HuH-7.5 (cell line): ENCODE measurements at regions not wholly inside any gene's neighbourhood (a gene's known extent, or its start where the extent isn't known, plus 50 kb on each side); places are given as distances from the start of the nearest gene placed in this dataset.

Experiments
- DNase-seq: peaks from one replicate; pipeline ENCODE4 v3.0.0; 2011; ENCODE audit warnings: low spot score

DNA sequence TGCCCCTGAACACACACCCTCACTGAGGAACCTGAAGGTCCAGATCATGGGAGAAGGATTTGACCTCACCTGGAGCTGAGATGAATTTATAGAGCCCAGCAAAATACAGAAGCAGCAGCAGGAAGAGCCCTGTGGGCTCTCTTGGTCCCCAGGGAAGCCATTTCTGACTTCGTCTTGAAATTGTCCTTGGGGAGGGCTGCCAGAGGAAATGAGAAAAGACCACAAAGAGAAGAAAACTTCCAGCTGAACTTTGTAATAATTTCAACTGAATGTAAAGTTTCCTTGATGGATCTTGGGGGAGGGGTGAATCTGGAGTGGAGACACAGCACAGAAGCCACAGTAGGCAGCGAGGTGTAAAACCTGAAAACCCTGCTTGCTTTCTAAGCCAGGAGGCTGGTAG lies 500.9 kb upstream of the NXPH2 start:
- DNase-seq: no peak

GRCh38 chr2:139271879-139272278 lies 491.7 kb upstream of the NXPH2 start:
- DNase-seq: no peak

DNA sequence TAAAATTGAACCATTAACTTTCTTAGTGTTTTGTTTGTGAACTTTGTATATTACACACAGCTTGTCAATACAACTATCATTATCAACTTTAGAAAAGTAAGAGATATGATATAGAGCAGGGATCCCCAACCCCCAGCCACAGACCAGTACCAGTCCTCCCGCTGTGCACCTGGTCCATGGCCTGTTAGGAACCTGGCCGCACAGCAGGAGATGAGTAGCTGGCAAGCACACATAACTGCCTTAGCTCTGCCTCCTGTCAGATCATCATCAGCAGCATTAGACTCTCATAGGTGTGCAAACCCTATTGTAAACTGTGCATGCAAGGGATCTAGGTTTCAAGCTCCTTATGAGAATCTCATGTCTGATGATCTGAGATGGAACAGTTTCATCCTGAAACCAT lies 491.0 kb upstream of the NXPH2 start:
- DNase-seq: no peak

GRCh38 chr2:139260052-139260430 lies 479.9 kb upstream of the NXPH2 start:
- no peak for DNase-seq

DNA sequence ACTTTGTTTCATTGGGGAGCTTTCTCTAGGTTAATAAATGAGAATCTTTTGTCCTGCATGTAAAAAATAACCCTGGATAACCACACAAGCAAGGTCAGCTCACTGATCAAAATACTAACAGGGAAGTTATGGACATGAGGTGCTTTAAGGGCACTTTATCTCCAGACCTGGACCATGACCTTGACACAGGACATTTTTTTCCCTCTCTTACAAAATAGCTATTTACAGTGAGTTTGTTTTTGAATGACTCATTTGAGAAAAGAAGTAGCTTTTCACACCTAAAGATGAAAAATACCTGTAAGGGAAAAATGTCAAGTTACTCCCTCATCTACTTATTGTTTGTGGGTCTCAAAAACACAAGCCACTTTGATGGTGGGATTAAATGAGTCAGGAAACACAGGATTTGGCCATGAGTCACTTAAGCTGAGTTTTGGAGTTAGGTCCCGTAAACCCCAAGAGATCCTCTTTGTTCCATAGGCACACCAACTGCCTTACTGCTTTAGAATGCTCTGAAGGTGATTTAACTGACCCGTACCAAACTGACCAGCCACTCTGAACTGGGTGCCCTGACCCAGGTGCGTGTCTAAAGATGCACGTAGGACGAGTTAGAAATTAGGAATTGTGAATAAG lies 479.3 kb upstream of the NXPH2 start:
- peak; percentile 9 for DNase-seq

- no peak for DNase-seq
Observed at GRCh38 chr2:139241286-139241685, 461.1 kb upstream of the NXPH2 start.

DNA sequence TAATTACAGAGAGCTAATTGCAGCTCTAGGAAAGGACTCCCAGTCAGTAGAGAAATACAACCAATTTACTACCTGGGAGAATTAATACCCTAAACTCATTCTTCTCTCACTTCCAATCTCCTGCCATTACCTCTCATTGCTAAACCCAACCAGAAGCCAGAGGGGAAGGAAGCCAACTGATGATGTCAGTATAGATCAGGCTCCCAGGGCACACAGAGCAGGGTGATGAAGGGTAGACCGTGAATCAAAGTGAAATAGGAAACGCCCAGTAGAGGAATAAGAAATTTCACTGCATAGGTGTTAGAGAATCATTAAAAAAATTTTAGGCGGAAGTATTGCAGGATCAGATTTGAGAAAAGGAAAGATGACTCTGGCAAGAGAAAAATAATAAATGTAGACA lies 456.8 kb upstream of the NXPH2 start:
- DNase-seq: no peak

- DNase-seq: no peak
Observed at GRCh38 chr2:139230881-139231280, 450.7 kb upstream of the NXPH2 start.

DNA sequence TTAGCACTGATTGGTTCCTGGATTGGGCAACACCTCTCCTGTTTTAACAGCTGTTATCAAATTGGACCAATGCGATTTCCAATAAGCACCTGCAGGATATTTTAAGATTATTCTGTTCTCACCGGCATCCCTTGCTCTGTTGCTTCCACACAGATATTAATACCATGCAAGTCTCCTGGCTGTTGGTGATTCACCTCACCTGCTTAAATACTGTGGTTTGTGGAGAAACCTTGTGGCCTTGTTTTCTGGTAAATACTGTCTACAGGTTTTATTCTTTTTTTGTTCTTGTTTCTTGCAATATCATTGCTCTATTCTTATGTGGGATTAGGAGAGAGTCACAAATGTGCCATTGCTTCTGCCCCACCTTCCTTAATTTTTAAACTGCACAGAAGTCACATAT lies 448.1 kb upstream of the NXPH2 start:
- no peak for DNase-seq

GRCh38 chr2:139225961-139226360 lies 445.8 kb upstream of the NXPH2 start:
- DNase-seq: no peak

- DNase-seq: no peak
Observed at GRCh38 chr2:139218181-139218580, 438.0 kb upstream of the NXPH2 start.

DNA sequence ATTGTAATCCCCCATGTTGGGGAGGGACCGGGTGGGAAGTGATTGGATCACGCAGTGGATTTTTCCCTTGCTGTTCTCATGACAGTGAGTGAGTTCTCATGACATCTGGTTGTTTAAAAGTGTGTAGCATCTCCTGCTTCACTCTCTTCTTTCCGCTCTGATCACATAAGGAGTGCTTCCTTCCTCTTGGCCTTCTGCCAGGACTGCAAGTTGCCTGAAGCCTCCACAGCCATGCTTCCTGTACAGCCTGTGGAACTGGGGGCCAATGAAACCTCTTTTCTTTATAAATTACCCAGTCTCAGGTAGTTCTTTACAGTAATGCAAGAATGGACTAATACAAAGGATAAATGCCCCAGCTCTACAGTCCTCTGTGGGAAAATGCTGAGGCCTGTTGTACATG lies 437.5 kb upstream of the NXPH2 start:
- DNase-seq: no peak

GRCh38 chr2:139216435-139216834 lies 436.2 kb upstream of the NXPH2 start:
- DNase-seq: no peak

GRCh38 chr2:139214801-139215200 lies 434.6 kb upstream of the NXPH2 start:
- DNase-seq: no peak

- DNase-seq: no peak
Observed at GRCh38 chr2:139209586-139209985, 429.4 kb upstream of the NXPH2 start.

- DNase-seq: no peak
Observed at GRCh38 chr2:139201516-139201915, 421.3 kb upstream of the NXPH2 start.

GRCh38 chr2:139196754-139197153 lies 416.6 kb upstream of the NXPH2 start:
- DNase-seq: no peak

DNA sequence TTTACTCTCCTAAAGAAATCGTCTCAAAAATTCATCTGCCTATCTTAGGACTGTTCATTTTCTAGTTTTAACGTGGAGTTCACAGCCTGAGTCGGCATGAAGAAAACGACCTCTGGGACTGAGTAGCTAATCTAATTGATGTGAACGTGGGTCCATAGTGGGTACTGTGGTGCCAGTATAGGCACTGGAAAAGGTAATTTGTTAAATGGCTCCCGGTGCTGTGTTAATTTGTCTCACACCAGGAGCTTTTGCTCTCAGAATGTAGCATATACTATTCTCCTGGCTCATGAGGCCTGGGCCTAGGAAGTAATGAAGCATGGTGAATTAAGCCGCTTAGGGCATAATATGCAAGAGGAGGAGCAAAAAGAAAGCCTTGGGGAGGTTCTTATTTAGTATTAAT lies 414.4 kb upstream of the NXPH2 start:
- DNase-seq: no peak

DNA sequence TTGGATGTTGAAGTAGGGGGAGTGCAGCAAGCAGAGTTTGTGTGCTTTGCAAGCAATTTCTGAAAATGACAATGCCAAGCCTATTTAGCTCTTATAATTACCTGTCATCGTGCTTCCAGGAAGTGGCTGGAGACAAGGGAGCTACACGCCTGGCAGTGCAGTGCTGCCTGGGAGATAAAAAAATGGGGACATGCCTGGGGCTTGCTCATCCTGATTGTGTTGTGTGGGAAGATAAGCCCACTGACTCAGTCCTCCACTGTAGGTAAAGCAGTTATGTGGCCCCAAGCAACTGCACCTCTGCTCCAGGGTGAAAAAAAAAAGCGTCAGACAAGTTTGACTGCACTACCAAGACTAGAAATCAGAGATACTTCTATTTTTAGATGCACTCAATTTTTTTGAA lies 396.9 kb upstream of the NXPH2 start:
- no peak for DNase-seq

- no peak for DNase-seq
Observed at GRCh38 chr2:139175510-139175909, 395.3 kb upstream of the NXPH2 start.

- no peak for DNase-seq
Observed at GRCh38 chr2:139170406-139170805, 390.2 kb upstream of the NXPH2 start.

DNA sequence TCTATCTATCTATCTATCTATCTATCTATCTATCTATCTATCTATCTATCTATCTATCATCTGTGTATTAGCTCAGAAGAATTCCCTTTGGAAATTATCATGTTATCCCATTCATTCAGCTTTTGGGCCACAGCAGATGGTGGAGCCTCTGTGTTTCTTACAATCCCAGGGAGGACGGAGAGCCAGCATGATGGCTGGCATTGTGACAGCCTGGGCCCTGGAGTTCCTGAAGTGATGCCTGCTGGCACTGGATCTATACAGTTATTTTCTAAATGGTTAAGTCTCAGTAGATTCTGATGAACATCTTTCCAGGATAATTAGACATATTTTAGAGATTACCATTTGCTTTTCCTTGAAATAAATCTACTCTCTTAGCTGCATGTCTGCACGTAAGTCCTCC lies 385.4 kb upstream of the NXPH2 start:
- DNase-seq: no peak

GRCh38 chr2:139165041-139165440 lies 384.9 kb upstream of the NXPH2 start:
- DNase-seq: no peak

DNA sequence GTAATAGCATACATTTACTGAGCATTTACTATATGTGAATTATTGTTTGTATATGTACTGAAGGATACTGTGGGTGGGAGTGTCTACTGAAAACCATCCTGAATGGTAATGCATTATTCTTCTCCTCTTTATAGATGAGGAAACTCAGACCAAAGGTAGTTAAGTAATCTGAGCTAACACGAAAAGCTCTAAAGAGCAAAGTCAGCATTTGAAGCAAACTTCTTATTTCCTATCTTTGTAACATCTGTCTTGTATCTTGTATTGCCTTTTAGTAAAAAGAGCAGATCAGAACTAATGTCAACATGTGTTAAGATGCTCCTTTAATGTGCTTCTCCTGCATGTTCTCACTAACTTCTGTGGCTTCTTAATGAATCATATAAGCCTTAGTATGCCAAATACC lies 382.8 kb upstream of the NXPH2 start:
- no peak for DNase-seq

DNA sequence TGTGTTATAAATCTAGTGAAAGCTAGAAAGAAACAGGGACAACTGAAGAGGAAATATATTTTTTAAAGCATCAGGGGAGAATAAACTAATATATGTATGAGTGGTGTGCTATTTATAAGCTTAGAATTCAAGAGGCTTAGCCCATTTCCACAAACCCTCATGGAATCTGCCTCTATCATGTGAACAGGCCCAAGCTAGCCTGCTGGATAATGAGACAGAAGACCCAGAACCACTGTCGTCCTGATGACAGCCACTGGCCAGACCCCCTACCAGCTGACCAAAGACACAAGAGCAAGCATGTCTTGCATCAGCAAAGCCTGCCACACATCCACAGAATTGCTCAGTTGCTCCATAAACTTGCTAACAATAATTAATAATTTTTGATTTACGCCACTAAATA lies 382.3 kb upstream of the NXPH2 start:
- DNase-seq: no peak
